AG04449 (cell line): ENCODE measurements at regions not wholly inside any gene's neighbourhood (a gene's known extent, or its start where the extent isn't known, plus 50 kb on each side); places are given as distances from the start of the nearest gene placed in this dataset.

Source experiments
- CTCF ChIA-PET: fragments of 350-600 bp; formaldehyde crosslinking; extraction: SDS; loops from one replicate; lab custom pipeline; 2021; ENCODE audit warnings: antibody characterized with exemption; lab: Yijun Ruan, JAX
- POLR2A ChIA-PET: fragments of 400-600, 350-600 bp; formaldehyde crosslinking; extraction: SDS; loops from one replicate; lab custom pipeline; 2020; ENCODE audit warnings: antibody characterized with exemption, inconsistent platforms; lab: Yijun Ruan, JAX
- DNase-seq: peaks from one replicate; pipeline ENCODE4 v3.0.0-alpha.2; 2010; ENCODE audit warnings: low read depth, low spot score
- H3K4me3 ChIP-seq: 2 replicates; pipeline ENCODE4 v1.5.1; 2011; ENCODE audit warnings: low read depth, mild to moderate bottlenecking, control low read depth, low read length
- CTCF ChIP-seq: IDR thresholded peaks from one replicate; pipeline ENCODE4 v1.5.1; 2011; ENCODE audit warnings: mild to moderate bottlenecking, moderate library complexity, low read length, control low read depth, inconsistent platforms; ENCODE audit not compliant: insufficient read depth; ENCODE audit errors: missing control alignments

GRCh38 chr2:39568116-39568515 is 97.6 kb upstream of the TMEM178A start:
- ChIA-PET POLR2A (interaction anchor here (1.1 kb wide), 1 partner anchor 44 kb away, joined by 3 read pairs; no protein-coding TSS in a partner anchor), CTCF (interaction anchor here (2.1 to 2.2 kb wide), 2 partner anchors 18 to 188 kb away, joined by 4 to 7 read pairs; no protein-coding TSS in a partner anchor)
- H3K4me3 ChIP-seq, result no peak overlapping the region
- DNase-seq, result no peak
- no peak for TF ChIP-seq CTCF

GRCh38 chr2:39568561-39569006 is 97.1 kb upstream of the TMEM178A start:
- ChIA-PET POLR2A (interaction anchor here (0.5 to 1.1 kb wide), 2 partner anchors 44 to 73 kb away, joined by 3 read pairs; no protein-coding TSS in a partner anchor), CTCF (interaction anchor here (1.1 to 2.2 kb wide), 3 partner anchors 19 to 341 kb away, joined by 3 to 7 read pairs (median 4); no protein-coding TSS in a partner anchor)
- H3K4me3 ChIP-seq, result no peak overlapping the region
- TF ChIP-seq CTCF, result no peak
- peak; percentile 31 for DNase-seq

GRCh38 chr2:39570130-39570555 is 95.6 kb upstream of the TMEM178A start:
- CTCF ChIA-PET, result interaction anchor here (1.1 to 1.7 kb wide), 4 partner anchors 14 to 342 kb away, joined by 3 to 9 read pairs (median 3); no protein-coding TSS in a partner anchor
- POLR2A ChIA-PET, result no interaction called here
- no peak for DNase-seq

GRCh38 chr2:39570614-39571013 is 95.1 kb upstream of the TMEM178A start:
- no peak overlapping the region for H3K4me3 ChIP-seq
- ChIA-PET POLR2A (no interaction called here), CTCF (interaction anchor here (0.9 to 1.7 kb wide), 3 partner anchors 23 to 191 kb away, joined by 3 to 9 read pairs (median 4); no protein-coding TSS in a partner anchor)
- no peak for TF ChIP-seq CTCF
- DNase-seq, result no peak

More at GRCh38 chr2:39570130-39570555, 95.6 kb upstream of the TMEM178A start:
- no peak overlapping the region for H3K4me3 ChIP-seq
- TF ChIP-seq CTCF, result no peak

- CTCF ChIA-PET, result interaction anchor here (0.9 to 1.1 kb wide), 2 partner anchors 25 to 192 kb away, joined by 3 to 4 read pairs; no protein-coding TSS in a partner anchor
- POLR2A ChIA-PET, result no interaction called here
- TF ChIP-seq CTCF, result no peak
Measured at GRCh38 chr2:39571111-39571731, 94.5 kb upstream of the TMEM178A start.

GRCh38 chr2:39573276-39573675 is 92.4 kb upstream of the TMEM178A start:
- DNase-seq, result no peak
- POLR2A ChIA-PET, result no interaction called here
- H3K4me3 ChIP-seq, result no peak overlapping the region
- no peak for TF ChIP-seq CTCF
- CTCF ChIA-PET, result no interaction called here

More at GRCh38 chr2:39571111-39571731, 94.5 kb upstream of the TMEM178A start:
- H3K4me3 ChIP-seq, result no peak overlapping the region
- no peak for DNase-seq
